CD14-positive monocyte (primary cell): ENCODE measurements at regions not wholly inside any gene's neighbourhood (a gene's known extent, or its start where the extent isn't known, plus 50 kb on each side); places are given as distances from the start of the nearest gene placed in this dataset.

Experiments used
- DNase-seq, 3 donors: peaks; one replicate each; pipeline ENCODE4 v3.0.0-alpha.2; 2011 to 2022
- H2AFZ ChIP-seq: 2 replicates; pipeline ENCODE4 v1.6.0; 2012; ENCODE audit warnings: mild to moderate bottlenecking, low read depth, low read length, inconsistent platforms; ENCODE audit not compliant: insufficient read depth, poor library complexity, severe bottlenecking
- H3K27ac ChIP-seq, 2 donors: 1 replicate in 1 of 2; 2 replicates in 1 of 2; pipeline ENCODE4 v1.5.1; 2012 to 2013; ENCODE audit warnings: low read length in 2 of 2, control low read depth in 1 of 2, inconsistent platforms in 1 of 2, low read depth in 1 of 2, mild to moderate bottlenecking in 1 of 2
- H3K27me3 ChIP-seq, 2 donors: one replicate each; pipeline versions ENCODE4 v1.6.0 to v1.6.1; 2011 to 2013; ENCODE audit warnings: low read length in 2 of 2; ENCODE audit not compliant: control insufficient read depth in 2 of 2, insufficient read depth in 2 of 2
- H3K36me3 ChIP-seq, 2 donors: replicated peaks in 1 of 2; 1 replicate in 1 of 2; 2 replicates in 1 of 2; pipeline versions ENCODE4 v1.5.1 to v1.6.1; 2012 to 2013; ENCODE audit warnings: low read length in 2 of 2, control low read depth in 1 of 2, inconsistent platforms in 1 of 2, mild to moderate bottlenecking in 1 of 2; ENCODE audit not compliant: insufficient read depth in 2 of 2, control insufficient read depth in 1 of 2
- H3K4me1 ChIP-seq, 2 donors: 1 replicate in 1 of 2; 2 replicates in 1 of 2; pipeline versions ENCODE4 v1.5.1 to v1.6.1; 2012 to 2013; ENCODE audit warnings: low read length in 2 of 2, control low read depth in 1 of 2, inconsistent platforms in 1 of 2, mild to moderate bottlenecking in 1 of 2, moderate library complexity in 1 of 2; ENCODE audit not compliant: insufficient read depth in 2 of 2, control insufficient read depth in 1 of 2
- H3K4me2 ChIP-seq: replicated peaks from 2 replicates; pipeline ENCODE3; 2012; ENCODE audit warnings: low read length, moderate library complexity, mild to moderate bottlenecking; ENCODE audit not compliant: poor library complexity, severe bottlenecking; ENCODE audit errors: extremely low read depth
- H3K4me3 ChIP-seq, 3 experiments: fragments of 200-600 bp in 1 of 3; sonication (generic) in 1 of 3; replicated peaks in 1 of 3; 1 replicate in 2 of 3; 2 replicates in 1 of 3; pipeline ENCODE4 v1.5.1; 2011 to 2013; ENCODE audit warnings: low read length in 3 of 3, mild to moderate bottlenecking in 3 of 3, control low read depth in 2 of 3, low read depth in 2 of 3, inconsistent platforms in 1 of 3, moderate library complexity in 1 of 3
- H3K79me2 ChIP-seq: 2 replicates; pipeline ENCODE4 v1.6.0; 2012; ENCODE audit warnings: mild to moderate bottlenecking, control low read depth, inconsistent platforms, low read length, moderate library complexity; ENCODE audit not compliant: insufficient read depth
- H3K9ac ChIP-seq: 2 replicates; pipeline ENCODE4 v1.6.0; 2017; ENCODE audit warnings: low read length, mild to moderate bottlenecking; ENCODE audit not compliant: insufficient read depth, poor library complexity, severe bottlenecking
- H3K9me3 ChIP-seq, 2 donors: replicated peaks in 1 of 2; 1 replicate in 1 of 2; 2 replicates in 1 of 2; pipeline versions ENCODE4 v1.5.1 to v1.6.1; 2012 to 2013; ENCODE audit warnings: low read length in 2 of 2, control low read depth in 1 of 2; ENCODE audit not compliant: control insufficient read depth in 1 of 2, insufficient read depth in 1 of 2
- H4K20me1 ChIP-seq: 2 replicates; pipeline ENCODE4 v1.6.0; 2012; ENCODE audit warnings: mild to moderate bottlenecking, low read length, control low read depth, moderate library complexity; ENCODE audit not compliant: insufficient read depth
- H3K27ac Mint-ChIP-seq, 7 donors: one replicate each; pipeline ENCODE4 v1.8.0; 2020; ENCODE audit warnings: mild to moderate bottlenecking in 7 of 7, mixed read lengths in 7 of 7, moderate library complexity in 6 of 7, inconsistent platforms in 2 of 7
- H3K27me3 Mint-ChIP-seq, 3 donors: one replicate each; pipeline ENCODE4 v1.8.0; 2021 to 2022; ENCODE audit warnings: low read depth in 3 of 3, mild to moderate bottlenecking in 3 of 3, mixed read lengths in 3 of 3, moderate library complexity in 3 of 3, inconsistent platforms in 1 of 3
- H3K36me3 Mint-ChIP-seq, 2 donors: one replicate each; pipeline ENCODE4 v1.8.0; 2020; ENCODE audit warnings: mixed read lengths in 2 of 2, inconsistent platforms in 1 of 2, mild to moderate bottlenecking in 1 of 2
- H3K4me1 Mint-ChIP-seq: one replicate; pipeline ENCODE4 v1.8.0; 2020; ENCODE audit warnings: mild to moderate bottlenecking, mixed read lengths
- H3K4me3 Mint-ChIP-seq, 2 donors: one replicate each; pipeline ENCODE4 v1.8.0; 2020; ENCODE audit warnings: mild to moderate bottlenecking in 2 of 2, mixed read lengths in 2 of 2, moderate library complexity in 1 of 2
- H3K9me3 Mint-ChIP-seq, 7 donors: one replicate each; pipeline ENCODE4 v1.8.0; 2020 to 2022; ENCODE audit warnings: mixed read lengths in 7 of 7, mild to moderate bottlenecking in 6 of 7, moderate library complexity in 6 of 7, inconsistent platforms in 2 of 7
- CTCF ChIP-seq: fragments of 200-600 bp; IDR thresholded peaks from one replicate; pipeline ENCODE4 v1.8.0; 2022; ENCODE audit warnings: antibody characterized with exemption, mild to moderate bottlenecking
- WGBS: methylation state at CpG from one replicate; pipeline ENCODE4 v1.1.5; 2013; ENCODE audit warnings: missing lambda C conversion rate; ENCODE audit not compliant: insufficient coverage; 5-methylcytosine and 5-hydroxymethylcytosine counted together
- intact Hi-C, 2 donors: fragments of 100-400 bp; cut with micrococcal nuclease; formaldehyde crosslinking; loops; one replicate each; pipeline versions ENCODE4 v1.15.0 to v1.15.1; 2023

GRCh38 chr2:6545795-6546194, 319.9 kb downstream of the CMPK2 start:
- Histone ChIP-seq H3K9me3 (no peaks in the 10 kb centered on the region), H3K36me3 (no peaks in the 10 kb centered on the region), H2AFZ (no peak overlapping the region), H3K27ac (no peak overlapping the region), H3K4me2 (no peak overlapping the region), H3K27me3 (no peaks in the 10 kb centered on the region), H3K79me2 (no peaks in the 10 kb centered on the region), H3K4me1 (no peaks in the 10 kb centered on the region), H3K9ac (no peak overlapping the region), H4K20me1 (no peaks in the 10 kb centered on the region), H3K4me3 (no peak overlapping the region)
- H3K4me3 Mint-ChIP-seq, result no peak overlapping the region
- H3K4me1 Mint-ChIP-seq, result no peaks in the 10 kb centered on the region
- peaks cover 0 to 4% (median 2%) of the 10 kb centered on the region in 7 donors for H3K9me3 Mint-ChIP-seq
- no peaks in the 10 kb centered on the region for H3K36me3 Mint-ChIP-seq
- intact Hi-C loops, result no loop called here
- no peak overlapping the region for H3K27ac Mint-ChIP-seq
- TF ChIP-seq CTCF, result no peak
- no peak for DNase-seq
- peaks cover 0 to 2% (median 1%) of the 10 kb centered on the region in 3 donors for H3K27me3 Mint-ChIP-seq
- WGBS, result 100% methylated on average over 1 of the region's 4 CpGs

GRCh38 chr2:6554466-6554865, 311.2 kb downstream of the CMPK2 start:
- Histone ChIP-seq H3K4me3 (no peak overlapping the region), H3K4me2 (no peak overlapping the region), H3K4me1 (no peaks in the 10 kb centered on the region), H3K27me3 (no peaks in the 10 kb centered on the region), H3K27ac (no peak overlapping the region), H3K79me2 (no peaks in the 10 kb centered on the region), H3K36me3 (no peaks in the 10 kb centered on the region), H3K9ac (no peak overlapping the region), H2AFZ (no peak overlapping the region), H3K9me3 (no peaks in the 10 kb centered on the region), H4K20me1 (no peaks in the 10 kb centered on the region)
- intact Hi-C loops, result no loop called here
- peaks cover 0 to 3% (median 1%) of the 10 kb centered on the region in 7 donors for H3K9me3 Mint-ChIP-seq
- no peaks in the 10 kb centered on the region for H3K4me1 Mint-ChIP-seq
- H3K4me3 Mint-ChIP-seq, result no peak overlapping the region
- 100% methylated on average over 1 of the region's 7 CpGs for WGBS
- H3K27me3 Mint-ChIP-seq, result peaks cover 0 to under 1% (median 0%) of the 10 kb centered on the region in 3 donors
- no peak overlapping the region for H3K27ac Mint-ChIP-seq
- no peak for DNase-seq
- no peaks in the 10 kb centered on the region for H3K36me3 Mint-ChIP-seq
- no peak for TF ChIP-seq CTCF
